IPS DF 4.7 (cell line): ENCODE measurements at regions not wholly inside any gene's neighbourhood (a gene's known extent, or its start where the extent isn't known, plus 50 kb on each side); places are given as distances from the start of the nearest gene placed in this dataset.
"Not testable (repeated sequence)": the region's sequence is repeated elsewhere in the genome, so short reads cannot be mapped to it uniquely, and the experiment has no call there.

Experiments used
- DNase-seq: peaks from one replicate; pipeline ENCODE4 v3.0.0-alpha.2; 2013; ENCODE audit warnings: low spot score; ENCODE audit errors: extremely low read depth

GRCh38 chr16:66028510-66029216, 337.8 kb upstream of the CDH5 start:
- DNase-seq, result no peak

GRCh38 chr16:66026787-66027330, 339.6 kb upstream of the CDH5 start:
- no peak for DNase-seq

GRCh38 chr16:66026211-66026610, 340.3 kb upstream of the CDH5 start:
- peak; percentile 36 for DNase-seq

GRCh38 chr16:66025751-66026150, 340.7 kb upstream of the CDH5 start:
- DNase-seq, result no peak

GRCh38 chr16:66024567-66024966, 341.9 kb upstream of the CDH5 start:
- DNase-seq, result not testable (repeated sequence)

GRCh38 chr16:66023481-66023880, 343.0 kb upstream of the CDH5 start:
- DNase-seq, result no peak

- DNase-seq, result no peak
Observed at GRCh38 chr16:66020642-66021041, 345.8 kb upstream of the CDH5 start.

- no peak for DNase-seq
Observed at GRCh38 chr16:66020046-66020445, 346.4 kb upstream of the CDH5 start.

- not testable (repeated sequence) for DNase-seq
Observed at GRCh38 chr16:66019502-66019901, 347.0 kb upstream of the CDH5 start.

GRCh38 chr16:66014221-66014620, 352.3 kb upstream of the CDH5 start:
- DNase-seq, result no peak

- no peak for DNase-seq
Observed at GRCh38 chr16:66013486-66013885, 353.0 kb upstream of the CDH5 start.

GRCh38 chr16:66008136-66008535, 358.4 kb upstream of the CDH5 start:
- no peak for DNase-seq

- DNase-seq, result no peak
Observed at GRCh38 chr16:66007717-66008116, 358.8 kb upstream of the CDH5 start.

GRCh38 chr16:66006485-66006884, 360.0 kb upstream of the CDH5 start:
- no peak for DNase-seq

GRCh38 chr16:66004699-66005098, 361.8 kb upstream of the CDH5 start:
- DNase-seq, result no peak

GRCh38 chr16:66003201-66003600, 363.3 kb upstream of the CDH5 start:
- DNase-seq, result no peak

GRCh38 chr16:66002601-66003000, 363.9 kb upstream of the CDH5 start:
- DNase-seq, result no peak

GRCh38 chr16:66001432-66001831, 365.1 kb upstream of the CDH5 start:
- DNase-seq, result no peak

- no peak for DNase-seq
Observed at GRCh38 chr16:65998443-65998842, 368.0 kb upstream of the CDH5 start.

GRCh38 chr16:65994291-65994690, 372.2 kb upstream of the CDH5 start:
- DNase-seq, result no peak

- DNase-seq, result no peak
Observed at GRCh38 chr16:65991149-65991701, 375.3 kb upstream of the CDH5 start.

GRCh38 chr16:65989861-65990604, 376.5 kb upstream of the CDH5 start:
- no peak for DNase-seq
